ENCODE measurements at regions not wholly inside any gene's neighbourhood (a gene's known extent, or its start where the extent isn't known, plus 50 kb on each side); places are given as distances from the start of the nearest gene placed in this dataset.

- TF ChIP-seq CTCF (IDR thresholded peaks at IDR 0.05; ENCODE audit: low read length) = no peak
- no peak for TF ChIP-seq EZH2 (IDR thresholded peaks at IDR 0.05; ENCODE audit: borderline replicate concordance, low read length)
These were observed 764.0 kb downstream of the SUCLG1 start for GRCh38 chr2:83695037-83695436.
